ENCODE measurements at regions not wholly inside any gene's neighbourhood (a gene's known extent, or its start where the extent isn't known, plus 50 kb on each side); places are given as distances from the start of the nearest gene placed in this dataset.

GRCh38 chr11:8779732-8780131, 97.1 kb downstream of the RPL27A start:
- ChIA-PET POLR2A (interaction anchor here (1.1 kb wide), 1 partner anchor 13 kb away, joined by 5 read pairs; no protein-coding TSS in a partner anchor), CTCF (ENCODE audit: low intra/inter-chr PET ratio) (no interaction called here)
- Histone ChIP-seq H3K4me3 (no peak overlapping the region), H3K9me1 (ENCODE audit: control insufficient read depth, insufficient read depth, low read length) (no peaks in the 10 kb centered on the region), H3K27ac (ENCODE audit: extremely low read depth, low read depth, low read length) (no peak overlapping the region), H3K27me3 (ENCODE audit: control insufficient read depth in 2 of 2, insufficient read depth in 2 of 2, low read length in 2 of 2) (peaks cover 11 to 44% of the 10 kb centered on the region in 2 experiments; a peak in 4 of 5 replicates), H3K4me2 (ENCODE audit: insufficient read depth, low read length) (no peak overlapping the region), H3K36me3 (ENCODE audit: control insufficient read depth, insufficient read depth, low read length) (no peaks in the 10 kb centered on the region), H3K9me3 (replicated peaks; ENCODE audit: control insufficient read depth, insufficient read depth, low read depth, low read length) (no peaks in the 10 kb centered on the region), H3K9ac (ENCODE audit: insufficient read depth in 1 of 2, low read depth in 2 of 2, low read length in 2 of 2) (no peak overlapping the region), H2AFZ (ENCODE audit: low read depth, low read length) (no peak overlapping the region), H4K20me1 (replicated peaks; ENCODE audit: control insufficient read depth, insufficient read depth, low read length) (no peaks in the 10 kb centered on the region), H3K79me2 (ENCODE audit: control insufficient read depth, insufficient read depth, low read length) (no peaks in the 10 kb centered on the region), H3K4me1 (replicated peaks in 1 of 2; ENCODE audit: control insufficient read depth in 2 of 2, insufficient read depth in 2 of 2, low read length in 2 of 2) (no peaks in the 10 kb centered on the region)
- BruUV-seq (replicated peaks): no TSS peak
- in situ Hi-C loops (cut with MboI) (no loop called here), intact Hi-C loops (cut with micrococcal nuclease) (no loop called here)
- no peak for FAIRE-seq
- DNase-seq (ENCODE audit: extremely low read depth in 1 of 4, low spot score in 3 of 4): no peak
- ATAC-seq: no peak
- TF ChIP-seq BCOR (IDR thresholded peaks at IDR 0.05): no peak
- TF ChIP-seq ETV6 (IDR thresholded peaks at IDR 0.05; ENCODE audit: borderline replicate concordance in 1 of 2, low read depth in 2 of 2, low read length in 1 of 2): no peak
- TF ChIP-seq ETV6 (CRISPR knock-in tag; IDR thresholded peaks at IDR 0.05; ENCODE audit: borderline replicate concordance): no peak
- TF ChIP-seq FOXO4 (CRISPR knock-in tag; IDR thresholded peaks at IDR 0.05): no peak
- no peak for TF ChIP-seq MAFK (IDR thresholded peaks at IDR 0.05; ENCODE audit: low read length)
- TF ChIP-seq IRF1 (CRISPR knock-in tag; IDR thresholded peaks at IDR 0.05; ENCODE audit: borderline replicate concordance): no peak
- TF ChIP-seq ATF6 (CRISPR knock-in tag; IDR thresholded peaks at IDR 0.05): no peak
- TF ChIP-seq DIDO1 (tag; IDR thresholded peaks at IDR 0.05; ENCODE audit: low read depth): no peak
- TF ChIP-seq SMARCB1 (IDR thresholded peaks at IDR 0.05; ENCODE audit: insufficient read length, low read depth): no peak
- no peak for TF ChIP-seq CHAMP1 (IDR thresholded peaks at IDR 0.05)
- no peak for TF ChIP-seq KLF13 (tag; IDR thresholded peaks at IDR 0.05; ENCODE audit: borderline replicate concordance, low read depth)
- WGBS (ENCODE audit: insufficient coverage, low coverage, missing lambda C conversion rate): 1% methylated on average over 10 of the region's 10 CpGs

All from K562 (cell line).